Cardiac fibroblast (primary cell): ENCODE measurements at regions not wholly inside any gene's neighbourhood (a gene's known extent, or its start where the extent isn't known, plus 50 kb on each side); places are given as distances from the start of the nearest gene placed in this dataset.

Source experiments
- DNase-seq, 2 donors: peaks; one replicate each; pipeline versions ENCODE4 v3.0.0 to v3.0.0-alpha.2; 2010; ENCODE audit warnings: low read depth in 2 of 2
- H3K4me3 ChIP-seq, 2 donors: replicated peaks in 1 of 2; 1 replicate in 1 of 2; 2 replicates in 1 of 2; pipeline ENCODE4 v1.5.1; 2011; ENCODE audit warnings: low read depth in 2 of 2, low read length in 2 of 2, mild to moderate bottlenecking in 2 of 2, moderate library complexity in 1 of 2
- TF ChIP-seq, protein P1 (sequence below): IDR thresholded peaks from one replicate; pipeline ENCODE4 v1.5.1; 2011; ENCODE audit warnings: low read depth, mild to moderate bottlenecking, low read length, inconsistent platforms

DNA sequence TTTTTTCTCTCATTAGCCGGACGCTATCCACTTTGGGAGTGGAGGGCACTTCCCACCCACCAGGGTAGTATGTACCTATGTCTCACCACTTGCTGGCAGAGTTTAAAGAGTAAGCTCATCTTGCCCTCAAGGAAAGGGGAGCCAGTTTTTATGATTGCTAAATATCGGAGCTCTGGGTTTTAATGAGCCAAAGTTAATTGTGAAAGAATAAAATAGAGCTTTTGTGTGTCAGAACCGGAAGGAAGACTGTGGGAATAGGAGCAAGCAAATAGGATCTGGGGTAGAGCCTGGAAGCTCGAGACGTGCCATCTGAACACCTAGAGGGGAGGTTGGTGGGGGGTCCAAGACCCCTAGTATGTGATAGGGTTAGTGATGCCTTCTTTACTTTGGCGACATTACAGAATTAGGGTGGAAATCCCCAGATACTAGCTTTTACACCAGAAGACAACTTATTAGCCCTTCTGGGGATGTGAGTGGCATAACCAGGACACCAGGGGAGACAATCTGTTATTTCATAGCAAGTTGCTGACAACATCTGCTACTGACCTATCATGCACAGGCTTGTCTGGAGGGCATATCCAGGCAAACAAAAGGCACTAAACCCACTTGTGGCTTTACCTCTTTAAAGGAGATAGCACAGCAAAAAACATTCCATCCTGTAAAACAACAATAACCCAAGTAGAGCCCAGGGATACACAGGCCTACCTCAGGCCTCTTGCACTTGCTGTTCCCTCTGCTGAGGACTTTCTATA, 333.8 kb downstream of the ZNF621 start:
- TF ChIP-seq, protein P1, sequence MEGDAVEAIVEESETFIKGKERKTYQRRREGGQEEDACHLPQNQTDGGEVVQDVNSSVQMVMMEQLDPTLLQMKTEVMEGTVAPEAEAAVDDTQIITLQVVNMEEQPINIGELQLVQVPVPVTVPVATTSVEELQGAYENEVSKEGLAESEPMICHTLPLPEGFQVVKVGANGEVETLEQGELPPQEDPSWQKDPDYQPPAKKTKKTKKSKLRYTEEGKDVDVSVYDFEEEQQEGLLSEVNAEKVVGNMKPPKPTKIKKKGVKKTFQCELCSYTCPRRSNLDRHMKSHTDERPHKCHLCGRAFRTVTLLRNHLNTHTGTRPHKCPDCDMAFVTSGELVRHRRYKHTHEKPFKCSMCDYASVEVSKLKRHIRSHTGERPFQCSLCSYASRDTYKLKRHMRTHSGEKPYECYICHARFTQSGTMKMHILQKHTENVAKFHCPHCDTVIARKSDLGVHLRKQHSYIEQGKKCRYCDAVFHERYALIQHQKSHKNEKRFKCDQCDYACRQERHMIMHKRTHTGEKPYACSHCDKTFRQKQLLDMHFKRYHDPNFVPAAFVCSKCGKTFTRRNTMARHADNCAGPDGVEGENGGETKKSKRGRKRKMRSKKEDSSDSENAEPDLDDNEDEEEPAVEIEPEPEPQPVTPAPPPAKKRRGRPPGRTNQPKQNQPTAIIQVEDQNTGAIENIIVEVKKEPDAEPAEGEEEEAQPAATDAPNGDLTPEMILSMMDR: no peak
- DNase-seq: no peak
- H3K4me3 ChIP-seq: no peak overlapping the region

GRCh38 chr3:40862946-40863345, 336.4 kb upstream of the CTNNB1 start:
- H3K4me3 ChIP-seq: no peak overlapping the region
- DNase-seq: no peak
- TF ChIP-seq, protein P1: no peak

- H3K4me3 ChIP-seq: no peak overlapping the region
- DNase-seq: peak in 1 of 2 donors; percentile 49
- TF ChIP-seq, protein P1: no peak
Measured at GRCh38 chr3:40864146-40864782, 335.0 kb upstream of the CTNNB1 start.

DNA sequence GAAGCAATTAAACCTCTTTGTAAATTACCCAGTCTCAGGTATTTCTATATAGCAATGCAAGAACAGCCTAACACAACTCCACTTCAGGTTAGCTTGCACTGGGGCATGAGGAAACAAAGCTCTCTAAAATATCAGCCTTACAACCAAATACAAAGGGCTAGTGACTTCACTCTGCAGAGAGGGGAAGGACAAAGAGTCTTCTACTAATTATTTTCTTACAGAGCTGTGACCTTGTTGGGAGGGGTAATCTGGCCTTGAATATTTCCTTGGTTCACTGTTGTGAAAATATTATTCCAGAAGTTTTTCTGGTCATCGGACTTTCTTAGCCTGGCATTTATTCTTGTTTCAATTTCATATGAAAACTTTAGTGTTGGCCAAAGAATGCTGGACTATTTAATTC, 334.4 kb upstream of the CTNNB1 start:
- TF ChIP-seq, protein P1: no peak
- no peak overlapping the region for H3K4me3 ChIP-seq
- no peak for DNase-seq

- no peak for DNase-seq
- TF ChIP-seq, protein P1: no peak
- H3K4me3 ChIP-seq: no peak overlapping the region
Measured at GRCh38 chr3:40867797-40868196, 331.5 kb upstream of the CTNNB1 start.

DNA sequence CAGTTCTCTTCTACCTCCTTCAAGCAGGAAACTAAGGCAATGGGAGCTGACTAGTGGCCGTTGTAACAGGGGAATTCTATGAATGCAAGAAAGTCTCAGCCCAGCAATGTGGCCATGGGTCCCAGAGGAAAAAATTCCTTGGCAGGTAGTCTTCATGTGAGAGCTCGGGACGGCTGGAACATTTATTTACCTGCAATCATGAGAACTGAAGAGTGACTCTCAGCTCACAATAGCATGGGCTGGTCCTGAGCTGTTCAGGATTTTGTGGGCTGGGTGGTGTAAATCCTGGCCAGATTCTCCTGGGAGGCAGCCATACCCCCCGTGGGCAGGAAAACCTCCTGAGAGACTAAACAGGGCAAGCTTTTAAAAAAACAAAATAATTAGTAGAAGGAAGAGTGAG, 330.3 kb upstream of the CTNNB1 start:
- DNase-seq: no peak
- TF ChIP-seq, protein P1: no peak
- no peak overlapping the region for H3K4me3 ChIP-seq
